A549 (cell line): ENCODE measurements at regions not wholly inside any gene's neighbourhood (a gene's known extent, or its start where the extent isn't known, plus 50 kb on each side); places are given as distances from the start of the nearest gene placed in this dataset.

Experiments used
- ATAC-seq, 2 experiments: fragments of 200-7000 bp in 1 of 2; fragments of >200 bp in 1 of 2; cut with Nextera tagmentation in 1 of 2; cut with Tn5 transposase in 1 of 2; 3 replicates each; pipeline versions ENCODE4 v1.8.0 to v1.9.1; 2018 to 2020; ENCODE audit warnings: mild to moderate bottlenecking in 1 of 2, moderate library complexity in 1 of 2
- CTCF ChIA-PET: fragments of 300-600 bp; sonication (Branson Sonifier 250); formaldehyde crosslinking; extraction: SDS; loops from one replicate; lab custom pipeline; 2021; ENCODE audit warnings: antibody characterized with exemption, inconsistent platforms; lab: Yijun Ruan, JAX
- POLR2A ChIA-PET: fragments of 350-600 bp; formaldehyde crosslinking; extraction: SDS; loops from one replicate; lab custom pipeline; 2021; ENCODE audit warnings: antibody characterized with exemption, inconsistent platforms; lab: Yijun Ruan, JAX
- DNase-seq, 2 experiments: peaks; one replicate each; pipeline versions ENCODE4 v3.0.0 to v3.0.0-alpha.2; 2011 to 2016; ENCODE audit warnings: low read depth in 1 of 2, low spot score in 1 of 2
- FAIRE-seq: peaks from 2 replicates; lab custom pipeline; 2011; peaks lifted over from hg19 to GRCh38; lab: Jason Lieb, UNC
- H3K27ac ChIP-seq, 2 experiments: fragments of >200 bp; sonication (Bioruptor Twin); formaldehyde crosslinking; 3 replicates each; pipeline ENCODE4 v1.5.1; 2016 to 2017
- H3K4me1 ChIP-seq: fragments of >200 bp; sonication (Bioruptor Twin); formaldehyde crosslinking; 3 replicates; pipeline ENCODE4 v1.6.1; 2016
- H3K4me2 ChIP-seq: fragments of >200 bp; sonication (Bioruptor Twin); formaldehyde crosslinking; 3 replicates; pipeline ENCODE4 v1.6.1; 2016
- H3K4me3 ChIP-seq: fragments of >200 bp; sonication (Bioruptor Twin); formaldehyde crosslinking; 3 replicates; pipeline ENCODE4 v1.5.1; 2016
- H3K9me3 ChIP-seq: fragments of >200 bp; sonication (Bioruptor Twin); formaldehyde crosslinking; 3 replicates; pipeline ENCODE4 v1.6.1; 2016
- ATOH8 ChIP-seq: fragments of 250-450 bp; sonication (Bioruptor Pico); IDR thresholded peaks from 2 replicates; pipeline ENCODE4 v1.5.0; 2020; ENCODE audit warnings: low read depth, mild to moderate bottlenecking, moderate library complexity
- CBX8 ChIP-seq: fragments of 200-600 bp; sonication (generic); IDR thresholded peaks from 2 replicates; pipeline ENCODE4 v1.6.1; 2016
- CEBPB ChIP-seq, 2 experiments: fragments of >200 bp in 1 of 2; sonication (Bioruptor Twin) in 1 of 2; formaldehyde crosslinking in 1 of 2; IDR thresholded peaks; 2 replicates each; pipeline ENCODE4 v1.6.1; 2012 to 2016
- CTCF ChIP-seq: fragments of >200 bp; sonication (Bioruptor Twin); formaldehyde crosslinking; IDR thresholded peaks from 3 replicates; pipeline ENCODE4 v1.5.1; 2016
- E2F6 ChIP-seq: IDR thresholded peaks from 2 replicates; pipeline ENCODE4 v1.6.1; 2012; ENCODE audit warnings: low read depth, borderline replicate concordance
- FOXS1 ChIP-seq: fragments of 250-450 bp; sonication (Bioruptor Pico); IDR thresholded peaks from 2 replicates; pipeline ENCODE4 v1.5.0; 2020; ENCODE audit warnings: mild to moderate bottlenecking, moderate library complexity
- GATA3 ChIP-seq: IDR thresholded peaks from 2 replicates; pipeline ENCODE4 v1.6.1; 2012; ENCODE audit warnings: borderline replicate concordance
- HES2 ChIP-seq: fragments of >200 bp; sonication (Bioruptor Twin); formaldehyde crosslinking; IDR thresholded peaks from 2 replicates; pipeline ENCODE4 v1.6.1; 2016
- HEYL ChIP-seq: fragments of 250-450 bp; sonication (Bioruptor Pico); IDR thresholded peaks from 2 replicates; pipeline ENCODE4 v1.8.0; 2021; ENCODE audit warnings: mild to moderate bottlenecking, moderate library complexity
- HOXA7 ChIP-seq: fragments of 250-450 bp; sonication (Bioruptor Pico); IDR thresholded peaks from 2 replicates; pipeline ENCODE4 v1.5.0; 2020; ENCODE audit warnings: mild to moderate bottlenecking, moderate library complexity
- HOXB13 ChIP-seq: fragments of 250-450 bp; sonication (Bioruptor Pico); IDR thresholded peaks from 2 replicates; pipeline ENCODE4 v1.5.0; 2020; ENCODE audit warnings: low read depth, mild to moderate bottlenecking, moderate library complexity
- HOXB5 ChIP-seq: fragments of 250-450 bp; sonication (Bioruptor Pico); IDR thresholded peaks from 2 replicates; pipeline ENCODE4 v1.5.0; 2020; ENCODE audit warnings: mild to moderate bottlenecking, moderate library complexity
- JUN ChIP-seq, 2 experiments: fragments of >200 bp; sonication (Bioruptor Twin); formaldehyde crosslinking; IDR thresholded peaks; 2 replicates in 1 of 2; 3 replicates in 1 of 2; pipeline ENCODE4 v1.6.1; 2016 to 2017
- MAFK ChIP-seq: fragments of 450-650 bp; IDR thresholded peaks from 2 replicates; pipeline ENCODE4 v1.6.1; 2014; ENCODE audit not compliant: partially characterized antibody
- MAX ChIP-seq: IDR thresholded peaks from 2 replicates; pipeline ENCODE4 v1.6.1; 2012
- MYC ChIP-seq: IDR thresholded peaks from 2 replicates; pipeline ENCODE4 v1.6.1; 2012; ENCODE audit warnings: mild to moderate bottlenecking, inconsistent platforms, low read length, improper control_type of control experiment, borderline replicate concordance
- PHF8 ChIP-seq: fragments of 200-600 bp; sonication (generic); IDR thresholded peaks from 2 replicates; pipeline ENCODE4 v1.6.1; 2016; ENCODE audit warnings: low read depth, mild to moderate bottlenecking, antibody characterized with exemption, moderate library complexity, borderline replicate concordance
- POLR2AphosphoS2 ChIP-seq: conservative IDR thresholded peaks from 2 replicates; pipeline ENCODE4 v1.6.1; 2012; ENCODE audit warnings: low read length, improper control_type of control experiment, inconsistent platforms
- RAD21 ChIP-seq, 2 experiments: fragments of >200 bp in 1 of 2; sonication (Bioruptor Twin) in 1 of 2; formaldehyde crosslinking in 1 of 2; IDR thresholded peaks in 1 of 2; conservative IDR thresholded peaks in 1 of 2; 2 replicates in 1 of 2; 3 replicates in 1 of 2; pipeline ENCODE4 v1.6.1; 2012 to 2018; ENCODE audit warnings: inconsistent platforms in 1 of 2
- RCOR1 ChIP-seq: fragments of 150-350 bp; IDR thresholded peaks from 2 replicates; pipeline ENCODE4 v1.6.1; 2014; ENCODE audit warnings: antibody characterized with exemption, low read length, low read depth
- RNF2 ChIP-seq: fragments of 200-600 bp; sonication (generic); IDR thresholded peaks from 2 replicates; pipeline ENCODE4 v1.6.1; 2016; ENCODE audit warnings: low read depth, mild to moderate bottlenecking, antibody characterized with exemption, moderate library complexity, borderline replicate concordance
- SMC3 ChIP-seq: fragments of >200 bp; sonication (Bioruptor Twin); formaldehyde crosslinking; IDR thresholded peaks from 3 replicates; pipeline ENCODE4 v1.6.1; 2018; ENCODE audit warnings: inconsistent platforms
- SREBF2 ChIP-seq: fragments of 450-650 bp; IDR thresholded peaks from 2 replicates; pipeline ENCODE4 v1.6.1; 2014; ENCODE audit warnings: mild to moderate bottlenecking, moderate library complexity
- TP53 ChIP-seq: fragments of 250-450 bp; sonication (Bioruptor Pico); IDR thresholded peaks from 2 replicates; pipeline ENCODE4 v1.5.0; 2021; ENCODE audit warnings: mild to moderate bottlenecking, moderate library complexity
- ZFP36 ChIP-seq: fragments of 450-650 bp; IDR thresholded peaks from 2 replicates; pipeline ENCODE4 v1.6.1; 2014; ENCODE audit warnings: borderline replicate concordance; ENCODE audit not compliant: partially characterized antibody
- ZNF302 ChIP-seq: fragments of 250-450 bp; sonication (Bioruptor Pico); IDR thresholded peaks from 2 replicates; pipeline ENCODE4 v1.9.0; 2021; ENCODE audit warnings: inconsistent platforms, mild to moderate bottlenecking, moderate library complexity
- ZSCAN20 ChIP-seq: fragments of 250-450 bp; sonication (Bioruptor Pico); IDR thresholded peaks from 2 replicates; pipeline ENCODE4 v1.8.0; 2022; ENCODE audit warnings: mild to moderate bottlenecking, moderate library complexity
- WGBS: methylation state at CpG from one replicate; pipeline ENCODE4 v1.1.6; 2017; ENCODE audit errors: missing lambda C conversion rate; 5-methylcytosine and 5-hydroxymethylcytosine counted together

- Histone ChIP-seq H3K4me3 (no peak overlapping the region), H3K4me1 (no peaks in the 10 kb centered on the region), H3K4me2 (no peak overlapping the region), H3K27ac (no peak overlapping the region), H3K9me3 (no peaks in the 10 kb centered on the region)
- CTCF ChIA-PET = no interaction called here
- no peak for TF ChIP-seq HOXA7 (CRISPR knock-in tag)
- no peak for TF ChIP-seq SREBF2
- TF ChIP-seq PHF8 = no peak
- TF ChIP-seq HOXB13 = no peak
- TF ChIP-seq HES2 = no peak
- no peak for TF ChIP-seq FOXS1 (CRISPR knock-in tag)
- no peak for TF ChIP-seq ATOH8 (CRISPR knock-in tag)
- TF ChIP-seq E2F6 = no peak
- WGBS = 7% methylated on average over 1 of the region's 1 CpG
- FAIRE-seq = no peak
- no peak for ATAC-seq
- POLR2A ChIA-PET = no interaction called here
- DNase-seq = no peak
These were observed 238.3 kb upstream of the PLSCR5 start for GRCh38 chr3:146843476-146843875.

GRCh38 chr3:146839727-146840375 lies 234.7 kb upstream of the PLSCR5 start:
- ChIA-PET POLR2A (no interaction called here), CTCF (interaction anchor here (0.6 kb wide), 1 partner anchor 699 kb away, joined by 5 read pairs; no protein-coding TSS in a partner anchor)
- 11% methylated on average over 3 of the region's 3 CpGs for WGBS
- Histone ChIP-seq H3K9me3 (no peaks in the 10 kb centered on the region), H3K27ac (no peak overlapping the region), H3K4me3 (no peak overlapping the region), H3K4me2 (no peak overlapping the region), H3K4me1 (no peaks in the 10 kb centered on the region)
- DNase-seq = no peak
- no peak for ATAC-seq
- no peak for TF ChIP-seq JUN (IDR thresholded peaks at IDR 0.05)
- TF ChIP-seq HOXA7 (CRISPR knock-in tag) = no peak
- TF ChIP-seq HOXB5 = no peak
- no peak for FAIRE-seq

- DNase-seq (no peak), ATAC-seq (no peak), FAIRE-seq (no peak)
- ChIA-PET POLR2A (no interaction called here), CTCF (no interaction called here)
- Histone ChIP-seq H3K4me1 (no peaks in the 10 kb centered on the region), H3K4me3 (no peak overlapping the region), H3K9me3 (no peaks in the 10 kb centered on the region), H3K27ac (no peak overlapping the region), H3K4me2 (no peak overlapping the region)
- WGBS = 11% methylated on average over 3 of the region's 3 CpGs
- no peak for TF ChIP-seq SMC3
- TF ChIP-seq RNF2 = no peak
- no peak for TF ChIP-seq MAX
- TF ChIP-seq ZFP36 = no peak
- TF ChIP-seq MYC = no peak
- TF ChIP-seq ZSCAN20 = no peak
- no peak for TF ChIP-seq CTCF
These were observed 233.1 kb upstream of the PLSCR5 start for GRCh38 chr3:146838221-146838620.

- Histone ChIP-seq H3K4me3 (no peak overlapping the region), H3K9me3 (no peaks in the 10 kb centered on the region), H3K27ac (no peak overlapping the region)
- CTCF ChIA-PET = no interaction called here
- POLR2A ChIA-PET = no interaction called here
- TF ChIP-seq RAD21 (conservative IDR thresholded peaks at IDR 0.05 in 1 of 2, IDR thresholded peaks at IDR 0.05 in 1 of 2) (no peak), RCOR1 (no peak), CEBPB (IDR thresholded peaks at IDR 0.05) (no peak), TP53 (CRISPR knock-in tag) (no peak), ZNF302 (CRISPR knock-in tag) (no peak), GATA3 (no peak), MAFK (no peak), POLR2AphosphoS2 (no peak), RNF2 (no peak), HEYL (CRISPR knock-in tag) (no peak), CBX8 (no peak), E2F6 (no peak), ZSCAN20 (no peak)
- TF ChIP-seq, all 56 proteins: peak for 0
- H3K4me1 ChIP-seq = no peaks in the 10 kb centered on the region
- no peak for ATAC-seq
- DNase-seq = no peak
- H3K4me2 ChIP-seq = no peak overlapping the region
- no peak for FAIRE-seq
These were observed 229.8 kb upstream of the PLSCR5 start for GRCh38 chr3:146834917-146835316.
